Breast epithelium (tissue), 3 donors: ENCODE measurements at regions not wholly inside any gene's neighbourhood (a gene's known extent, or its start where the extent isn't known, plus 50 kb on each side); places are given as distances from the start of the nearest gene placed in this dataset.

Experiments
- POLR2A ChIP-seq: fragments of 450-650 bp; IDR thresholded peaks from one replicate; pipeline ENCODE4 v1.6.1; 2016; ENCODE audit warnings: antibody characterized with exemption, mild to moderate bottlenecking, moderate library complexity
- POLR2AphosphoS5 ChIP-seq, 3 donors: sonication (generic); formaldehyde crosslinking; IDR thresholded peaks; one replicate each; pipeline ENCODE4 v1.6.1; 2017; ENCODE audit warnings: antibody characterized with exemption in 3 of 3
- TF ChIP-seq, protein P1 (sequence below), 3 donors: fragments of 450-650 bp; IDR thresholded peaks; one replicate each; pipeline ENCODE4 v1.5.1; 2016 to 2017; ENCODE audit warnings: antibody characterized with exemption in 3 of 3, mild to moderate bottlenecking in 3 of 3, moderate library complexity in 3 of 3

DNA sequence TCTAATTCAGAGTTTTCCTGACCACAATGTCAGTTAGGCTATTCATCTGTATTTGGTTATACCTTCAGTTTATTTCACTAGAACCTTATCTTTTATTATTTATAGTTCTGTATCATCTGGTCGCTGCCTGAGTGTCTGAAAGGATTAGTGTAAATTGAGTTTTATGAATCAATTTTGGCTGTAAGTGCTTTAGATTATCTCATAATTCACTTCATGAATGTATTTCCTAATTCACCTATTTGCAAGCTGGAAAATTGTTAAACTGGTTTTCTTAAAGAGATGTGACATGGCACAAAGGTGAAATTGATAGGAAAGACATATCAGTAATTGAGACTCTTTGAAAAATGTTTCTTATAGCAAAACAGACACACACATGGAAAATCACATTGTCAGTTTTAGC is 242.4 kb upstream of the ACO1 start:
- no peak for TF ChIP-seq POLR2A
- no peak for TF ChIP-seq POLR2AphosphoS5 (IDR thresholded peaks at IDR 0.05)
- TF ChIP-seq, protein P1, sequence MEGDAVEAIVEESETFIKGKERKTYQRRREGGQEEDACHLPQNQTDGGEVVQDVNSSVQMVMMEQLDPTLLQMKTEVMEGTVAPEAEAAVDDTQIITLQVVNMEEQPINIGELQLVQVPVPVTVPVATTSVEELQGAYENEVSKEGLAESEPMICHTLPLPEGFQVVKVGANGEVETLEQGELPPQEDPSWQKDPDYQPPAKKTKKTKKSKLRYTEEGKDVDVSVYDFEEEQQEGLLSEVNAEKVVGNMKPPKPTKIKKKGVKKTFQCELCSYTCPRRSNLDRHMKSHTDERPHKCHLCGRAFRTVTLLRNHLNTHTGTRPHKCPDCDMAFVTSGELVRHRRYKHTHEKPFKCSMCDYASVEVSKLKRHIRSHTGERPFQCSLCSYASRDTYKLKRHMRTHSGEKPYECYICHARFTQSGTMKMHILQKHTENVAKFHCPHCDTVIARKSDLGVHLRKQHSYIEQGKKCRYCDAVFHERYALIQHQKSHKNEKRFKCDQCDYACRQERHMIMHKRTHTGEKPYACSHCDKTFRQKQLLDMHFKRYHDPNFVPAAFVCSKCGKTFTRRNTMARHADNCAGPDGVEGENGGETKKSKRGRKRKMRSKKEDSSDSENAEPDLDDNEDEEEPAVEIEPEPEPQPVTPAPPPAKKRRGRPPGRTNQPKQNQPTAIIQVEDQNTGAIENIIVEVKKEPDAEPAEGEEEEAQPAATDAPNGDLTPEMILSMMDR (IDR thresholded peaks at IDR 0.05): no peak
